Endodermal cell (in vitro differentiated cells): ENCODE measurements at regions not wholly inside any gene's neighbourhood (a gene's known extent, or its start where the extent isn't known, plus 50 kb on each side); places are given as distances from the start of the nearest gene placed in this dataset.

Source experiments
- DNase-seq: peaks from one replicate; pipeline ENCODE4 v3.0.0-alpha.2; 2017
- H3K27ac ChIP-seq: 2 replicates; pipeline ENCODE4 v1.5.1; 2013; ENCODE audit warnings: mild to moderate bottlenecking, low read depth, low read length, moderate library complexity
- H3K27me3 ChIP-seq: 2 replicates; pipeline ENCODE4 v1.6.1; 2013; ENCODE audit warnings: mild to moderate bottlenecking, low read length, moderate library complexity; ENCODE audit not compliant: insufficient read depth, control insufficient read depth, poor library complexity, severe bottlenecking
- H3K36me3 ChIP-seq: 2 replicates; pipeline ENCODE4 v1.7.0; 2013; ENCODE audit warnings: mild to moderate bottlenecking, low read length, moderate library complexity; ENCODE audit not compliant: control insufficient read depth, insufficient read depth
- H3K4me1 ChIP-seq: one replicate; pipeline ENCODE4 v1.7.0; 2013; ENCODE audit warnings: low read length; ENCODE audit not compliant: control insufficient read depth, insufficient read depth
- H3K4me3 ChIP-seq: 2 replicates; pipeline ENCODE4 v1.5.1; 2013; ENCODE audit warnings: mild to moderate bottlenecking, low read length, moderate library complexity
- H3K9ac ChIP-seq: 2 replicates; pipeline ENCODE4 v1.6.1; 2013; ENCODE audit warnings: mild to moderate bottlenecking, low read length, moderate library complexity; ENCODE audit not compliant: poor library complexity, severe bottlenecking; ENCODE audit errors: extremely low read depth
- H3K9me3 ChIP-seq: 2 replicates; pipeline ENCODE4 v1.6.1; 2013; ENCODE audit warnings: mild to moderate bottlenecking, low read length, moderate library complexity; ENCODE audit not compliant: control insufficient read depth
- H3K27ac Mint-ChIP-seq: 2 replicates; pipeline ENCODE4 v1.8.0; 2020; ENCODE audit warnings: mixed read lengths
- H3K27me3 Mint-ChIP-seq: 2 replicates; pipeline ENCODE4 v1.8.0; 2021; ENCODE audit warnings: mild to moderate bottlenecking, mixed read lengths; ENCODE audit not compliant: insufficient read depth
- H3K36me3 Mint-ChIP-seq: 2 replicates; pipeline ENCODE4 v1.8.0; 2020; ENCODE audit warnings: low read depth, mixed read lengths
- H3K4me1 Mint-ChIP-seq: 2 replicates; pipeline ENCODE4 v1.8.0; 2020; ENCODE audit warnings: mixed read lengths
- H3K4me3 Mint-ChIP-seq: 2 replicates; pipeline ENCODE4 v1.8.0; 2020; ENCODE audit warnings: mild to moderate bottlenecking, moderate library complexity, mixed read lengths
- H3K9me3 Mint-ChIP-seq: 2 replicates; pipeline ENCODE4 v1.8.0; 2020; ENCODE audit warnings: mild to moderate bottlenecking, mixed read lengths
- WGBS, 2 experiments: methylation state at CpG; one replicate each; pipeline versions ENCODE4 v1.1.5 to v1.1.7; 2013; ENCODE audit warnings: missing lambda C conversion rate in 2 of 2, mixed read lengths in 1 of 2; ENCODE audit not compliant: insufficient coverage in 1 of 2, insufficient read length in 1 of 2; 5-methylcytosine and 5-hydroxymethylcytosine counted together
- TF ChIP-seq, protein P1 (sequence below): fragments of 200-600 bp; sonication (generic); conservative IDR thresholded peaks from 2 replicates; pipeline ENCODE4 v1.5.0; 2021; ENCODE audit warnings: antibody characterized with exemption, mild to moderate bottlenecking

DNA sequence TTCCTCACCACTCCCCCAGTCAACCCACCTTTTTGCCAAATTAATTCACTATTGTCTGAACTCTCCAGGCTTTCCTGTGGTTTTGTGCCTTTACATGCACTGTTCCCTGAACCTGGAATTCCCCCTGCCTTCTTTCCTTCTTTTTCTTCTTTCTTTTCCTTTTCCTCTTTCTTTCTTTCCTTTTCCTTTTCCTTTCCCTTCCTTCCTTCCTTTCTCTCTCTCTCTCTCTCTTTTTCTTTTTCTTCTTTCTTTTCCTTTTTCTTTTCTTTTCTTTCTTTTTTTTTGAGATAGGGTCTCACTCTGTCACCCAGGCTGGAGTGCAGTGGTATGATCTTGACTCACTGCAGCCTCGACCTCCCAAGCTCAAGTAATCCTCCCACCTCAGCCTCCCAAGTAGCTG lies 56.6 kb upstream of the CDC42BPA start:
- Histone ChIP-seq H3K9me3 (no peaks in the 10 kb centered on the region), H3K27me3 (no peaks in the 10 kb centered on the region), H3K36me3 (no peaks in the 10 kb centered on the region), H3K27ac (no peak overlapping the region), H3K9ac (no peak overlapping the region), H3K4me3 (no peak overlapping the region), H3K4me1 (peaks cover 4% of the 10 kb centered on the region)
- H3K36me3 Mint-ChIP-seq: no peaks in the 10 kb centered on the region
- 93% methylated on average over 1 of the region's 1 CpG; no CpG with 5 or more reads in 1 of the 2 experiments for WGBS, 2 experiments
- no peak overlapping the region for H3K27ac Mint-ChIP-seq
- H3K4me1 Mint-ChIP-seq: peaks cover 32% of the 10 kb centered on the region
- H3K27me3 Mint-ChIP-seq: no peaks in the 10 kb centered on the region
- no peak overlapping the region for H3K4me3 Mint-ChIP-seq
- H3K9me3 Mint-ChIP-seq: no peaks in the 10 kb centered on the region
- DNase-seq: no peak
- TF ChIP-seq, protein P1, sequence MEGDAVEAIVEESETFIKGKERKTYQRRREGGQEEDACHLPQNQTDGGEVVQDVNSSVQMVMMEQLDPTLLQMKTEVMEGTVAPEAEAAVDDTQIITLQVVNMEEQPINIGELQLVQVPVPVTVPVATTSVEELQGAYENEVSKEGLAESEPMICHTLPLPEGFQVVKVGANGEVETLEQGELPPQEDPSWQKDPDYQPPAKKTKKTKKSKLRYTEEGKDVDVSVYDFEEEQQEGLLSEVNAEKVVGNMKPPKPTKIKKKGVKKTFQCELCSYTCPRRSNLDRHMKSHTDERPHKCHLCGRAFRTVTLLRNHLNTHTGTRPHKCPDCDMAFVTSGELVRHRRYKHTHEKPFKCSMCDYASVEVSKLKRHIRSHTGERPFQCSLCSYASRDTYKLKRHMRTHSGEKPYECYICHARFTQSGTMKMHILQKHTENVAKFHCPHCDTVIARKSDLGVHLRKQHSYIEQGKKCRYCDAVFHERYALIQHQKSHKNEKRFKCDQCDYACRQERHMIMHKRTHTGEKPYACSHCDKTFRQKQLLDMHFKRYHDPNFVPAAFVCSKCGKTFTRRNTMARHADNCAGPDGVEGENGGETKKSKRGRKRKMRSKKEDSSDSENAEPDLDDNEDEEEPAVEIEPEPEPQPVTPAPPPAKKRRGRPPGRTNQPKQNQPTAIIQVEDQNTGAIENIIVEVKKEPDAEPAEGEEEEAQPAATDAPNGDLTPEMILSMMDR: no peak

GRCh38 chr1:227372726-227373130 lies 54.4 kb upstream of the CDC42BPA start:
- WGBS, 2 experiments: 97 to 100% methylated on average over 1 of the region's 1 CpG

GRCh38 chr1:227370533-227371254 lies 52.4 kb upstream of the CDC42BPA start:
- Histone ChIP-seq H3K27me3 (no peaks in the 10 kb centered on the region), H3K27ac (no peak overlapping the region), H3K4me3 (no peak overlapping the region), H3K4me1 (peaks cover 4% of the 10 kb centered on the region), H3K9ac (no peak overlapping the region), H3K36me3 (no peaks in the 10 kb centered on the region), H3K9me3 (no peaks in the 10 kb centered on the region)
- H3K9me3 Mint-ChIP-seq: no peaks in the 10 kb centered on the region
- no peak overlapping the region for H3K4me3 Mint-ChIP-seq
- no peaks in the 10 kb centered on the region for H3K36me3 Mint-ChIP-seq
- no peak for DNase-seq
- TF ChIP-seq, protein P1: no peak
- H3K27ac Mint-ChIP-seq: peak overlapping the region; percentile 9
- peaks cover 20% of the 10 kb centered on the region for H3K4me1 Mint-ChIP-seq
- no peaks in the 10 kb centered on the region for H3K27me3 Mint-ChIP-seq
- WGBS, 2 experiments: 71 to 81% methylated on average over 7 to 10 of the region's 10 CpGs

More at GRCh38 chr1:227372726-227373130, 54.4 kb upstream of the CDC42BPA start:
- DNase-seq: no peak
- Mint-ChIP-seq H3K4me3 (no peak overlapping the region), H3K27ac (no peak overlapping the region), H3K9me3 (no peaks in the 10 kb centered on the region), H3K36me3 (no peaks in the 10 kb centered on the region), H3K4me1 (peaks cover 25% of the 10 kb centered on the region), H3K27me3 (no peaks in the 10 kb centered on the region)
- Histone ChIP-seq H3K27me3 (no peaks in the 10 kb centered on the region), H3K4me1 (peaks cover 4% of the 10 kb centered on the region), H3K9ac (no peak overlapping the region), H3K27ac (no peak overlapping the region), H3K36me3 (no peaks in the 10 kb centered on the region), H3K4me3 (no peak overlapping the region), H3K9me3 (no peaks in the 10 kb centered on the region)
- TF ChIP-seq, protein P1: no peak
